OCI-LY3 (cell line): ENCODE measurements at regions not wholly inside any gene's neighbourhood (a gene's known extent, or its start where the extent isn't known, plus 50 kb on each side); places are given as distances from the start of the nearest gene placed in this dataset.

Experiments used
- H2AFZ ChIP-seq: fragments of 200-600, 300-600 bp; shearing (Covaris generic); 2 replicates; pipeline ENCODE4 v1.6.0; 2014; ENCODE audit warnings: antibody characterized with exemption, low read depth, low read length
- H3K27ac ChIP-seq: fragments of 200-600, 300-600 bp; sonication (generic); 2 replicates; pipeline ENCODE4 v1.5.1; 2014; ENCODE audit warnings: mild to moderate bottlenecking, low read length, moderate library complexity, mixed read lengths
- H3K27me3 ChIP-seq: fragments of 200-600, 300-600 bp; sonication (generic); 2 replicates; pipeline ENCODE4 v1.6.1; 2014; ENCODE audit warnings: low read depth, low read length, mixed read lengths
- H3K36me3 ChIP-seq: fragments of 200-600, 300-600 bp; sonication (generic); replicated peaks from 2 replicates; pipeline ENCODE3; 2014; ENCODE audit warnings: low read depth, low read length, mixed read lengths
- H3K4me1 ChIP-seq: fragments of 300-600, 200-600 bp; sonication (generic); 2 replicates; pipeline ENCODE4 v1.6.1; 2014; ENCODE audit warnings: low read length, mixed read lengths
- H3K4me2 ChIP-seq: fragments of 200-600, 300-600 bp; sonication (generic); 2 replicates; pipeline ENCODE4 v1.6.1; 2014; ENCODE audit warnings: low read length, mixed read lengths
- H3K4me3 ChIP-seq: fragments of 300-600, 200-600 bp; sonication (generic); 2 replicates; pipeline ENCODE4 v1.5.1; 2014; ENCODE audit warnings: antibody characterized with exemption, mild to moderate bottlenecking, low read length, moderate library complexity
- H3K79me2 ChIP-seq: fragments of 300-600, 200-600 bp; shearing (Covaris generic); 2 replicates; pipeline ENCODE4 v1.6.1; 2014; ENCODE audit warnings: mild to moderate bottlenecking, low read length, mixed read lengths
- H3K9ac ChIP-seq: fragments of 300-600, 200-600 bp; shearing (Covaris generic); 2 replicates; pipeline ENCODE4 v1.6.0; 2014; ENCODE audit warnings: mild to moderate bottlenecking, low read length, moderate library complexity
- H3K9me3 ChIP-seq: fragments of 200-600, 300-600 bp; shearing (Covaris generic); 2 replicates; pipeline ENCODE4 v1.6.1; 2014; ENCODE audit warnings: low read length, mixed read lengths; ENCODE audit not compliant: insufficient read depth
- H4K20me1 ChIP-seq: fragments of 200-600, 300-600 bp; sonication (generic); 2 replicates; pipeline ENCODE4 v1.6.1; 2016; ENCODE audit warnings: low read length, mixed read lengths; ENCODE audit not compliant: insufficient read depth
- CTCF ChIP-seq: fragments of 200-600, 300-600 bp; sonication (generic); IDR thresholded peaks from 2 replicates; pipeline ENCODE4 v1.5.1; 2014; ENCODE audit warnings: antibody characterized with exemption, low read length, low read depth
- EZH2phosphoT487 ChIP-seq: fragments of 200-600 bp; shearing (Covaris generic); IDR thresholded peaks from 2 replicates; pipeline ENCODE4 v1.6.1; 2018; ENCODE audit warnings: antibody characterized with exemption, mixed run types, low read depth

GRCh38 chr11:92284558-92284957 lies 59.9 kb downstream of the FAT3 start:
- no peaks in the 10 kb centered on the region for H4K20me1 ChIP-seq
- no peak overlapping the region for H3K27ac ChIP-seq
- H3K36me3 ChIP-seq: no peaks in the 10 kb centered on the region
- no peaks in the 10 kb centered on the region for H3K79me2 ChIP-seq
- no peaks in the 10 kb centered on the region for H3K9me3 ChIP-seq
- no peak overlapping the region for H2AFZ ChIP-seq
- TF ChIP-seq EZH2phosphoT487 (no peak), CTCF (no peak)
- no peaks in the 10 kb centered on the region for H3K4me1 ChIP-seq
- peaks cover 3% of the 10 kb centered on the region; the same call in 1 of the 2 replicates for H3K27me3 ChIP-seq
- no peak overlapping the region for H3K4me2 ChIP-seq
- H3K9ac ChIP-seq: no peak overlapping the region
- H3K4me3 ChIP-seq: no peak overlapping the region

DNA sequence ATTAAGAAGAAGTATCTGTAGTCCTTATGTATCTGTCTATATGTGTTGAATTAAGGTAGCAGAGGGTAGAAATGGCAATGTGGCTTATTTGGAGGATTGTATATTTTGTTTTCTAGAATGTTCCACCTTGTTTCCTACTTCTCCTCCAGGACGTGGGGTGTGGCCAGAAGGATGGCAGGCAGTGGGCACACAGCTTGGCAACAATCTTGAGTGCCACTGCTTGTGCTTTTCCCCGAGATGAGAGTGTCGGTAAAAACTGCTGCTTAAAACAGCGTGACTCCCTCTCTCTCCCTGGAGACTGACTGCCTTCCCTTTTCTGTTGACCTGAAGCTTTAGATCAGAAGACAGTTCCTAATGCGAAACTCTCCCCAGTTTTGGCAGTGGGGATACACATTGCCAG lies 61.2 kb downstream of the FAT3 start:
- H3K4me3 ChIP-seq: no peak overlapping the region
- no peak overlapping the region for H3K4me2 ChIP-seq
- H3K79me2 ChIP-seq: no peaks in the 10 kb centered on the region
- no peak overlapping the region for H2AFZ ChIP-seq
- no peaks in the 10 kb centered on the region for H3K4me1 ChIP-seq
- H3K27ac ChIP-seq: no peak overlapping the region
- no peaks in the 10 kb centered on the region for H3K9me3 ChIP-seq
- peaks cover 3% of the 10 kb centered on the region; the same call in 1 of the 2 replicates for H3K27me3 ChIP-seq
- TF ChIP-seq CTCF: no peak
- TF ChIP-seq EZH2phosphoT487: no peak
- H3K36me3 ChIP-seq: no peaks in the 10 kb centered on the region
- H4K20me1 ChIP-seq: no peaks in the 10 kb centered on the region
- no peak overlapping the region for H3K9ac ChIP-seq

DNA sequence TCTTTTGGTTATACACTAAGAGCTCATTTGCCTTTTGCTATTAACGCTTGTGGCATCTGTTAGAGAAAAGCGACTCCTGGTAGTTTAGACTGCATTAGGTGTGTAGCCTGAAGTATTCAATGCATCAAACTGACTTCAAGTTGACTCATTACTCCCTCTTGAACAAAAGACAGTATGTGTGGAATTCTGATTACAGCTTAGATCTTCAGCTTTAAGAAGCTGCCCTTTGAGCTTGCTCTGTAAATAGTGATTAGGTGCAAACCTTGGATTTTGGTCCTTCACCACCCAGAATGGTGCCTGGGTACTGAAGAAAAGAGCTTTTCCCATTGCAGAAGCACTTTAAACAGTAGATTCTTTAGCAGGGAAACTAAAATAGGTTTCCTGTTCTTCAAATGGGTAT lies 62.1 kb downstream of the FAT3 start:
- H3K4me2 ChIP-seq: no peak overlapping the region

More for the DNA sequence above, 62.1 kb downstream of the FAT3 start:
- H4K20me1 ChIP-seq: no peaks in the 10 kb centered on the region
- no peak for TF ChIP-seq EZH2phosphoT487
- TF ChIP-seq CTCF: no peak
- peaks cover 3% of the 10 kb centered on the region; the same call in 1 of the 2 replicates for H3K27me3 ChIP-seq
- no peak overlapping the region for H2AFZ ChIP-seq
- H3K79me2 ChIP-seq: no peaks in the 10 kb centered on the region
- H3K36me3 ChIP-seq: no peaks in the 10 kb centered on the region
- H3K4me1 ChIP-seq: no peaks in the 10 kb centered on the region
- no peak overlapping the region for H3K4me3 ChIP-seq
- H3K27ac ChIP-seq: no peak overlapping the region
- H3K9ac ChIP-seq: no peak overlapping the region
- H3K9me3 ChIP-seq: no peaks in the 10 kb centered on the region
